Thoracic aorta (tissue), 2 donors: ENCODE measurements at regions not wholly inside any gene's neighbourhood (a gene's known extent, or its start where the extent isn't known, plus 50 kb on each side); places are given as distances from the start of the nearest gene placed in this dataset.
"Not testable (repeated sequence)": the region's sequence is repeated elsewhere in the genome, so short reads cannot be mapped to it uniquely, and the experiment has no call there.

Source experiments
- ATAC-seq: fragments of 150-250 bp; one replicate; pipeline ENCODE4 v1.8.0; 2017; ENCODE audit warnings: low read depth; ENCODE audit not compliant: insufficient number of reproducible peaks, low FRiP score
- DNase-seq: peaks from one replicate; pipeline ENCODE4 v3.0.0-alpha.2; 2020; ENCODE audit warnings: low spot score
- H3K27ac ChIP-seq, 2 donors: fragments of 200-600 bp; sonication (generic); 1 replicate in 1 of 2; 2 replicates in 1 of 2; pipeline ENCODE4 v1.5.1; 2016; ENCODE audit warnings: mild to moderate bottlenecking in 2 of 2, moderate library complexity in 2 of 2
- H3K27me3 ChIP-seq: fragments of 200-600 bp; sonication (generic); replicated peaks from 2 replicates; pipeline ENCODE4 v1.6.0; 2016; ENCODE audit warnings: mild to moderate bottlenecking; ENCODE audit not compliant: insufficient read depth
- H3K36me3 ChIP-seq: fragments of 200-600 bp; sonication (generic); one replicate; pipeline ENCODE4 v1.5.1; 2016
- H3K4me1 ChIP-seq, 2 donors: fragments of 200-600 bp; sonication (generic); 1 replicate in 1 of 2; 2 replicates in 1 of 2; pipeline versions ENCODE4 v1.5.1 to v1.6.0; 2016; ENCODE audit warnings: low read depth in 2 of 2, mild to moderate bottlenecking in 1 of 2; ENCODE audit not compliant: control insufficient read depth in 1 of 2
- H3K4me3 ChIP-seq: fragments of 200-600 bp; sonication (generic); 2 replicates; pipeline ENCODE4 v1.5.1; 2016; ENCODE audit warnings: mild to moderate bottlenecking
- H3K9me3 ChIP-seq: fragments of 200-600 bp; sonication (generic); 2 replicates; pipeline ENCODE4 v1.5.1; 2016
- TF ChIP-seq, protein P1 (sequence below): fragments of 200-600 bp; sonication (generic); IDR thresholded peaks from one replicate; pipeline ENCODE4 v1.5.1; 2019; ENCODE audit warnings: antibody characterized with exemption

DNA sequence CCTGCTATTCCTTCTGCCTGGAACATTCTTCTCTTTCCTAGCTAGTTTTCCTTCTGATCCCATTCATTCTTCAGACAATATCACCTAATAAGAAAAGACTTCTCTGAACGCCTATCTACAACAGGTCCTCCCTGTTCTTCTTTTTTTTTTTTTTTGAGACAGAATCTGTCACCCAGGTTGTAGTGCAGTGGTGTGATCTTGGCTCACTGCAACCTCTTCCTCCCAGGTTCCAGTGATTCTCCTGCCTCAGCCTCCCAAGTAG is 208.3 kb downstream of the BCAS1 start:
- H3K9me3 ChIP-seq, ATAC-seq, H3K27ac ChIP-seq, H3K36me3 ChIP-seq, DNase-seq, H3K4me3 ChIP-seq, H3K27me3 ChIP-seq: not testable (repeated sequence)
- H3K4me1 ChIP-seq, result peaks cover 21% of the 10 kb centered on the region in 2 donors

DNA sequence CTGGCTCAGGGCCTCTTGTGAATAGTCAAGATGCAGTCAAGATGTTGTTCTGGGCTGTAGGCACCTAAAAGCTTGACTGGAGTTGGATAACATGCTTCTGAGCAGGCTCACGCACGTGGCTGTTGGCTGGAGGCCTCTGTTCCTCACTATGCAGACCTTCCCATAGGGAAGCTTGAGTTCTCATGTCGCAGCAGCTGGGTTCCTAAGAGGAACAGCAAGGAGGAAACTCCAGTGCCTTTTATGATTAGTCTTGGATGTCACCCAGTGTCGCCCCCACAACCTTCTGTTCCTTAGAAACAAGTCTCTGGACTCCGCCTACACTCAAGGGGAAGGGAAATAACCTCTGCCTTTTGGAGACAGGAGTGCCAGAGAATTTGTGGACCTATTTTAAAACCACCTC is 210.7 kb downstream of the BCAS1 start:
- DNase-seq, result no peak
- ATAC-seq, result peak; percentile 55
- H3K27ac ChIP-seq, result no peak overlapping the region

DNA sequence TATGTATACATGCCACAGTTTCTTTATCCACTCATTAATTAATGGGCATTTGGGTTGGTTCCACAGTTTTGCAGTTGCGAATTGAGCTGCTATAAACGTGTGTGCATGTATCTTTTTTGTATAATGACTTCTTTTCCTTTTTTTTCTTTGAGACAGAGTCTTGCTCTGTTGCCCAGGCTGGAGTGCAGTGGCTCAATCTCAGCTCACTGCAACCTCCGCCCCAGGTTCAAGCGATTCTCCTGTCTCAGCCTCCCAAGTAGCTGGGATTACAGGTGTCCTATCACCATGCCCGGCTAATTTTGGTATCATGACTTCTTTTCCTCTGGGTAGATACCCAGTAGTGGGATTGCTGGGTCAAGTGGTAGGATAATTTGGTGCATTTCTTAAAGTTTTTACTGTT is 211.4 kb downstream of the BCAS1 start:
- not testable (repeated sequence) for DNase-seq, H3K9me3 ChIP-seq, H3K4me1 ChIP-seq, H3K4me3 ChIP-seq, H3K27ac ChIP-seq, H3K36me3 ChIP-seq, ATAC-seq, H3K27me3 ChIP-seq

More for the DNA sequence above, 210.7 kb downstream of the BCAS1 start:
- no peak overlapping the region for H3K4me3 ChIP-seq
- no peaks in the 10 kb centered on the region for H3K36me3 ChIP-seq
- H3K9me3 ChIP-seq, result no peaks in the 10 kb centered on the region
- H3K4me1 ChIP-seq, result peaks cover 0 to 7% of the 10 kb centered on the region in 2 donors
- TF ChIP-seq, protein P1, sequence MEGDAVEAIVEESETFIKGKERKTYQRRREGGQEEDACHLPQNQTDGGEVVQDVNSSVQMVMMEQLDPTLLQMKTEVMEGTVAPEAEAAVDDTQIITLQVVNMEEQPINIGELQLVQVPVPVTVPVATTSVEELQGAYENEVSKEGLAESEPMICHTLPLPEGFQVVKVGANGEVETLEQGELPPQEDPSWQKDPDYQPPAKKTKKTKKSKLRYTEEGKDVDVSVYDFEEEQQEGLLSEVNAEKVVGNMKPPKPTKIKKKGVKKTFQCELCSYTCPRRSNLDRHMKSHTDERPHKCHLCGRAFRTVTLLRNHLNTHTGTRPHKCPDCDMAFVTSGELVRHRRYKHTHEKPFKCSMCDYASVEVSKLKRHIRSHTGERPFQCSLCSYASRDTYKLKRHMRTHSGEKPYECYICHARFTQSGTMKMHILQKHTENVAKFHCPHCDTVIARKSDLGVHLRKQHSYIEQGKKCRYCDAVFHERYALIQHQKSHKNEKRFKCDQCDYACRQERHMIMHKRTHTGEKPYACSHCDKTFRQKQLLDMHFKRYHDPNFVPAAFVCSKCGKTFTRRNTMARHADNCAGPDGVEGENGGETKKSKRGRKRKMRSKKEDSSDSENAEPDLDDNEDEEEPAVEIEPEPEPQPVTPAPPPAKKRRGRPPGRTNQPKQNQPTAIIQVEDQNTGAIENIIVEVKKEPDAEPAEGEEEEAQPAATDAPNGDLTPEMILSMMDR, result no peak
- no peaks in the 10 kb centered on the region for H3K27me3 ChIP-seq

DNA sequence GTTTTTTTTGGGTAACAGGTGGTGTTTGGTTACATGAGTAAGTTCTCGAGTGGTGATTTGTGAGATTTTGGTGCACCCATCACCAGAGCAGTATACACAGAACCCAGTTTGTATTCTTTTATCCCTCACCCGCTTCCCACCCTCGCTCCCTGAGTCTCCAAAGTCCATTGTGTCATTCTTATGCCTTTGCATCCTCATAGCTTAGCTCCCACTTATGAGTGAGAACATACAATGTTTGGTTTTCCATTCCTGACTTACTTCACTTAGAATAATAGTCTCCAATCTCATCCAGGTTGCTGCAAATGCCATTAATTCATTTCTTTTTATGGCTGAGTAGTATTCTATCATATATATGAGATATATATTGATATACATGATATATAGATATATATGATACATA is 211.9 kb downstream of the BCAS1 start:
- not testable (repeated sequence) for H3K4me1 ChIP-seq, H3K4me3 ChIP-seq, ATAC-seq, H3K27ac ChIP-seq, H3K9me3 ChIP-seq, H3K27me3 ChIP-seq, DNase-seq, H3K36me3 ChIP-seq

DNA sequence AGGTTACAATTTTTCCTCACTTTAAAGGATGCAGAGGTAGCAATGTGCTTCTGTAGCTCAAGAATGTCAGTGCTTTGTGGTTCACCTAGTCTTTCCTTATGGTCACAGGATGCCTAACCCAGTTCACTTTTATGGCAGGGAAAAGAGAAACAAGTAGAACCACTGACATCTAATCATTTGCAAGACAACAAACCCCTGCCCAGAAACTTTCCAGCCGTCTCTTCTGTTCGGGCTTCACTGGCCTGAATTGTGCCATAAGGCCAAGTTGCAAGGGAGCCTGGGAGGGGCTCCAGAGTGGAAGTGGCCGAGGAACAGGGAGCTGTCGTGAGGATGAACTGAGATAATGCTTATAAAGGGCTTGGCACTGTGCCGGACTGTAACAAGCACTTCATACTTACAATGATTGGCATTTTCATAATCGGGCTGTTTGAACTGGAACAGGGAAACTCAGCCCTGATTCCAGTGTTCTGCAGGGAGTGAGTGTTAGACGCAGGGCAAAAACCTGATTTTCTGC is 212.6 kb downstream of the BCAS1 start:
- H3K36me3 ChIP-seq, result no peaks in the 10 kb centered on the region
- no peak overlapping the region for H3K4me3 ChIP-seq
- DNase-seq, result no peak
- peaks cover 0 to 7% of the 10 kb centered on the region in 2 donors for H3K4me1 ChIP-seq
- TF ChIP-seq, protein P1, result no peak
- H3K9me3 ChIP-seq, result no peaks in the 10 kb centered on the region
- ATAC-seq, result no peak
- H3K27ac ChIP-seq, result no peak overlapping the region
- no peaks in the 10 kb centered on the region for H3K27me3 ChIP-seq

DNA sequence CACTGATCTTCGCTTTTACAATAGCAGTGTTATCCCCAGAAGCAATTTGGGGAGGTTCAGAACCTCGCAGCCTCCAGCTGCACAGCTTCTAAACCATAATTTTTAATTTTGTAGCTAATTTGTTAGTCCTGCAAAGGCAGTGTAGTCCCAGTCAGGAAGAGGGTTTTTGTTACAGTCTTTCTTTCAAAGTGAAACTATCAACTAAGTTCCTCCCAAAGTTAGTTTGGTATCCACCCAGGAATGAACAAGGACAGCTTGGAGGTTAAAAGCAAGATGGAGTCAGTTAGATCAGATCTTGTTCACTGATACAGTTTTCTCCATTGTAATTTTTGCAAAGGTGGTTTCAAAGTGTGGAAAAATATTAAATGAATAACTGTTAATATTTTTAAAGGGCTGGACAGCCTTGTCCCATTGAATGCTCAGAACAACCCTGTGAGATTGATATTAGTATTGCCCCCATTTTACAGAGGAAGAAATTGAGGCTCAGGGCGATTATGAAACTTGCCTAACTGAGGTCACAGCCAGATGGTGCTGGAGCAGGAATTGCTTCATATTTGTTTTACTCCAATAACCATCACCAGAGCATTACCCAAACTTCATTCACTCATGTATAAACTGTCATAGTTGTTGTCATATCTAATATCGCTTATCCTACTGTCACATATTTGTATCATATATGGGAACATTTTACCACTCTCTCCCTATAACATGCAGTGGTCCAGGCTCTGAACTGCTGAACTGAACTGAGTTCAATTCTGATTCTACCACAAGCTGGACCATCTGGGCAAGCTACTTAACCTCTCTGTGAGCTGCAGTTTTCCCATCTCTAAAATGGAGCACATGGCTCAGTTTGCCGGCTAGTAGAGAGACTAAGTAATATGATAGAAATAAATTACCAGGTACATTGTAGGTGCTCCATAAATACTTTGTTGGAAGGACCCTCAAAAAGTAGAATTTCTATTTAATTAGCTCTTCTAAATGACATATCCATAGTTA is 213.8 kb downstream of the BCAS1 start:
- TF ChIP-seq, protein P1, result no peak
- H3K9me3 ChIP-seq, result no peaks in the 10 kb centered on the region
- DNase-seq (no peak), ATAC-seq (no peak)
- no peak overlapping the region for H3K4me3 ChIP-seq
- no peaks in the 10 kb centered on the region for H3K27me3 ChIP-seq
- H3K36me3 ChIP-seq, result no peaks in the 10 kb centered on the region
- peaks cover 0 to 7% of the 10 kb centered on the region in 2 donors for H3K4me1 ChIP-seq
- no peak overlapping the region for H3K27ac ChIP-seq
